NOMO-1 (cell line): ENCODE measurements at regions not wholly inside any gene's neighbourhood (a gene's known extent, or its start where the extent isn't known, plus 50 kb on each side); places are given as distances from the start of the nearest gene placed in this dataset.

Source experiments
- DNase-seq, 2 experiments: peaks; one replicate each; lab custom pipeline; 2025; ENCODE audit not compliant: unreplicated experiment in 2 of 2; lab: John Stamatoyannopoulos, UW

- DNase-seq, result no peak
These were observed 735.7 kb downstream of the BCL11B start for GRCh38 chr14:98536256-98536655.

- no peak for DNase-seq
These were observed 729.7 kb downstream of the BCL11B start for GRCh38 chr14:98542316-98542715.

GRCh38 chr14:98543074-98543473 is 728.9 kb downstream of the BCL11B start:
- no peak for DNase-seq

DNA sequence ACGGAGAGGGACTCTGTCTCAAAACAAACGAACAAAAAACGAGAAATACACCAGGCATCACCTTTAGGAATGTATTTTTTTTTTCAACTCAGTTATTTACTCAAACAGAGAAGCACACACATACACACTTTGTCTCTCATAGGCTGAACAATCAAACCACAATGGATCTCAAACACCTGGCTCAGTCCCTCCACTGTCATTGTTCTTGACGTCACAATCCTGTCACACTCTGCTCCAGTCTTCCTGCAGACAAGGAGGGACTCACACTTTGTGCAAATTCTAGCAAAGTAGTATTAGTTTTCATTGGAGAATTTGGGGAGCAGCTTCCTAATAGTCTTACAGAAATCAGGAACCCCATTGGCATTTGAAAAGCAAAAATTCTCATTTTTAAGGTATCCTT is 727.8 kb downstream of the BCL11B start:
- DNase-seq, result no peak

- DNase-seq, result no peak
These were observed 726.8 kb downstream of the BCL11B start for GRCh38 chr14:98545181-98545580.

DNA sequence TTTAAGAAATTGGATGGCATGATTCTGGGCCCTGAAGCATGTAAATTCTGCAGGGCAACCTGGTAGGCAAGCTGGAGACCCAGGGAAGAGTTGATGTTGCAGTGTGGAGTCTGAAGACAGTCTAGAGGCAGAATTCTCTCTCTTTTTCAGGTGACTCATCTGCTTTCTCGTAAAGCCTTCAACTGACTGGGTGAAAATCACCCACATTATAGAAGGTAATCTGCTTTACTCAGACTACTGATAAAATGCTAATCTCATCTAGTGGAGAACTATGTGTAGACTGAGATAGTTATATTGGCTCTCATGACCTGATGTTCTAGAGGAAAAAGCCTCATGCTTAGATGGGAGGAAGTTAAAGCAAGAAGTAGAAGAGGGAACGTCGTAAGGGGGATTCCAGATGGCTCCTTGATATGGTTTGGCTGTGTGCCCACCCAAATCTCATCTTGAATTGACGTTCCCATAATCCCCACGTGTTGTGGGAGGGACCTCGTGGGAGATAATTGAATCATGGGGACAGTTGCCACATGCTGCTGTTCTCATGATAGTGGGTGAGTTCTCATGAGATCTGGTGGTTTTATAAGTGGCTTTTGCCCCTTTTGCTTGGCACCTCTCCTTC is 723.8 kb downstream of the BCL11B start:
- no peak for DNase-seq

DNA sequence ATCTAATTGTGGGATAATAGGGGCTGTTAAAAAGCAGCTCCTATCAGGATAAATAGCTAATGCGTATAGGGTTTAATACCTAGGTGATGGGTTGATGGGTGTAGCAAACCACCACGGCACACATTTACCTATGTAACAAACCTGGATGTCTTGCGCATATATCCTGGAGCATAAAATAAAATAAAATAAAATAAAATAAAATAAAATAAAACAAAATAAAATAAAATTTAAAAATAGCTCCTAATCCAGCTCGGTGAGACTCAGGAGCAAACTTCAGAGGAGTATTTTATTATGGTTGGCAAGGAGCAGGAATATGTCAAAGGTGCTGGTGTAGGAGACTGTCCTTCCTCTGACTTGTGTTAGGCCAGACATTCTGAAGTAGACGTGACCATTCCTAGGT is 721.0 kb downstream of the BCL11B start:
- DNase-seq, result no peak

- no peak for DNase-seq
These were observed 716.6 kb downstream of the BCL11B start for GRCh38 chr14:98555440-98555839.

DNA sequence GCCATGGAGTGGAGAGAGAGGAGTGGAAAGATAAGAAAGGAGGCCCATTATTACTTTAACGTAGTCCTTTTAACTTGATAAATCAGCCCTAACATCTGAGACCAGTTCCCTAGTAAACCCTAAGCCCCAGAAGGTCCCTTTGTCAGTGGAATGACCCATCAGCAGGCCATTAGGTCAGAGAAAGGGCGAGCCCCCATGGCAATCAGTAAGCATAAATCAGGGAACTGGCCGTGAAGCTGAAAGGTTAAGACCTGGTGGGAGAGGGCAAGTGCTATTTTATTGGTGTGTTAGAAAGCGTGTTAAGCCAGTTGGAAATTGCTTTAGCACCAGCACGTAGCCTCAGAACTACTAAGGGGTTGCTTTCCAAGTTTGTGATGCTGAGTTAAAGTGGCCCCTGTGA is 708.0 kb downstream of the BCL11B start:
- DNase-seq, result no peak

GRCh38 chr14:98564541-98564940 is 707.5 kb downstream of the BCL11B start:
- no peak for DNase-seq

DNA sequence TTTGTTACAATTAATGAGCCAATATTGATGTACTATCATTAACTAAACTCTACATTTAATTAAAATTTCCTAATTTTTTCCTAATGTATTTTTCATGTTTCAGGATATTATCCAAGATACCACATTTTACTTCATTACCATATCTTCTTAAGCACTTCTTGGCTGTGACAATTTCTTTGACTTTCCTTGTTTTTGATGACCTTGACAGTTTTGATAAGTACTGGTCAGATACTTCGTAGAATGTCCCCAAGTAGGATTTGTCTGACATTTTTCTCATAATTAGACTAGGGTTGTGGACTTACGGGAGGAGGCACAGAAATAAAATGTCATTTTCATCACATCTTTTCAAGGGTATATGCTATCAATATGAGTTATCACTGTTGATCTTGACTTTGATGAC is 700.9 kb downstream of the BCL11B start:
- DNase-seq, result no peak

- DNase-seq, result no peak
These were observed 698.9 kb downstream of the BCL11B start for GRCh38 chr14:98573082-98573481.

GRCh38 chr14:98576463-98576862 is 695.5 kb downstream of the BCL11B start:
- DNase-seq, result no peak

GRCh38 chr14:98578204-98578603 is 693.8 kb downstream of the BCL11B start:
- no peak for DNase-seq

DNA sequence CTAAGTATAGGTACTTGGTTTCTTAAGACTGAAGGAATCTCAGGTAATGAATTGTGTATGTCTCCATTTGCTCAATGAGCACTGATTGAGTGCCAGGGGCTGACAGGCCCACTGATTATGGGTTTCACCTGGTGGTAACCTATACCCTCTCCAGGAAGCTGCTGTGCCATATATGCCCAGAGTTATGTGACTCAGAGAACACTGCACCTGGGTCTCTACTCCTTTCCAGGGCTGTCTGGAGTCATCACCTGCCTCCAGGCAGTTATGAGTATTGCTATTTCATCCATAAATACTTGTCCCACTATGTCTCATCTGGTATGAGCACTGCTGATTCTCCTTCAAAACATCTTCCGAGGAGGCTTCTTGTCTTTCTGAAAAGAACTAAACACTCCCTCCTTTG is 692.9 kb downstream of the BCL11B start:
- no peak for DNase-seq

GRCh38 chr14:98580131-98580678 is 691.8 kb downstream of the BCL11B start:
- DNase-seq, result no peak

DNA sequence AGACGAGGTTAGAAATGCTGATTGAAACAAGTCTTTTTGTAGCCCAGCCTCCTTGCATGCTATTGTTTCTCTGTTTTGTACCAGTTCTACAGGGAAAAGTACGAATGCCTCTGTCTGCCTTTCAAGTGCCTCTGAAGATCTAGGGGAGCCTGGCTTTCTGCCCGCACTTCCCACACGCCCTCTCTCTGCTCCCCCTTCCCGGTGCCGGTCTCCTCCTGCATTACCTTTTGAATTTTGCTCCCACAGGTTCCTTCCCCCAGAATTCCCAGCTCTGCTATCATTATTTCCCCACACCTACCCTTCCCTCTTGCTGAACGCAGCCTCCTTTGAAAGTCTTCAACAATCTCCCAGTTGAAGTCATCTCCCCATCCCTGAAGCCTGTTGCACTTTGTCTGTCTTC is 689.7 kb downstream of the BCL11B start:
- DNase-seq, result no peak

DNA sequence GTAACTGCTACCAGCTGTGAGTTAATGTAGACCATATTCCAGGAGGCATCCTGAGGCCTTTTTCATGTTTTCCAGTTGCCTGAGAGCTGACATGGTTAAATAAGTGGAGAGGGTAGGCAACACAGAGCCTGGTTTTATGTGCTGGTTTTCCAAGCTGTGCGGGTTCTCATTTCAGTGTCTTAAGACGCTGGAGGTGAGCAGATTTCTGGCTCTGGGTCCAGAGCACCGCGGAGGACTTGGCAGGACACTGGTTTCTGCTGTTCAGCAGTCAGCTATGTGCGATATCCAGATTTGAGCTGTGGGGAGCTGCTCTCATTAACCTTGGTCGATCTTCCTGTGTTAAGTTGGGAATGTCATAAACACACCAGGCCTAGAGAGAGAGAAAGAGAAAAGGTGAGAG is 680.8 kb downstream of the BCL11B start:
- DNase-seq, result no peak

GRCh38 chr14:98592611-98593170 is 679.3 kb downstream of the BCL11B start:
- DNase-seq, result no peak

GRCh38 chr14:98593361-98593761 is 678.6 kb downstream of the BCL11B start:
- no peak for DNase-seq

- DNase-seq, result no peak
These were observed 677.8 kb downstream of the BCL11B start for GRCh38 chr14:98594156-98594555.

DNA sequence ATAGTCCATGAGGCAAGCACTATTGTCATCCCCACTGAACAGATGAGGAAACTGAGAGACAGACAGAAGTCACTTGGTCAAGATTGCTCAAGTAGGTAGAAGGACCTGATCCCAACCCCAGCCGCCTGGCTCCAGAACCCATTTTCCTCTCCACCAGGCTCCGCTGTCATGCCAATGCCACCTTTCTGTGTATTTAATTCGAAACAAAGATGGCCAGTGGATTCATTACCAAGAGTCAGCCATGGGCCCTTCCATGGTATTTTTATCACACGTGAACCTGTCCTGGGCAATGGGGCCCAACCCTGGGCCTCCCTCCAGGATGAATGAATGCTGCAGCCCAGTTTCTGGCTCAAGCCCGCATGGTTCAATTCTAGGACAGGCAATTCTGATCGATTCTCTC is 673.4 kb downstream of the BCL11B start:
- DNase-seq, result no peak

GRCh38 chr14:98599082-98599481 is 672.9 kb downstream of the BCL11B start:
- DNase-seq, result no peak
